Activated CD4-positive, alpha-beta T cell treated with anti-CD3 and anti-CD28 coated beads, Interleukin-2, amount 50 U/mL, for 4 hours (primary cell): ENCODE measurements at regions not wholly inside any gene's neighbourhood (a gene's known extent, or its start where the extent isn't known, plus 50 kb on each side); places are given as distances from the start of the nearest gene placed in this dataset.

Source experiments
- DNase-seq, 2 experiments: peaks; one replicate each; pipeline ENCODE4 v3.0.0-alpha.2; 2020

DNA sequence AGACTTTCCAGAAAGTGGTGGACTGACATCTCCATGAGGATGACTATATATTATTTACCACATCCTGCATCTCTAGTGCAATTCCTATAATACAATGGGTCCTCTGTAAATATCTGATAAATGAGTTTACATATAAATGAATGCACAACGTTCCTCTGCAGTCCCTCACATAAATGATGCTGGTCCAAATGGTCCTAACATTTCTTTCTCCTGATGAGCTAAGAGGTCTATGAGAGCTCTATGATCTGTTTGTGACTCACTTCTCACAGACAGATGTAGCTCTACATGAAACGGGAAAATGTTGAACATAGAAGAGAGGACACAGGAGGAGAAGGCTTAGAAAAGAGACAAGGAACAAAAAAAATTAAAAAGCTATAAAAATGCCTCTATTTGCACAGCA lies 201.2 kb upstream of the PIK3C3 start:
- DNase-seq: no peak

DNA sequence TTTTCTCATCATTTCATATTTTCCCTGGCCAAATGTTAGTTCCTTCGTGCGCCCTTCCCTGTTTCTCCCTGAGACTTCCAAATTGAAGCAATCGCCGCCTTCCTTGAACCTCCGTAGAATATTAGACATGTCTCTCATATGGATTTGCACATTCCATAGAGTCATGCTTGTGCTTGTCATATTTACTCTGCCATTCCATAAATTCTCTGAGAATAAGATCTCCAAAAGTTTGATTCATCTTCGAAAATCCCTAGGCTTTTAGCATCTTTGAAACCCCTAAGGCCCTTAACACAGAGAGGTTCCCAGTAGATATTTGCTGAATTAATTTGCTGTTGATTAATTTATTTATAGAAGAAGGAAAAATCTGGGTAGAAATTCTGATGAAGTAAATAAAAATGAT lies 202.2 kb upstream of the PIK3C3 start:
- DNase-seq: no peak

DNA sequence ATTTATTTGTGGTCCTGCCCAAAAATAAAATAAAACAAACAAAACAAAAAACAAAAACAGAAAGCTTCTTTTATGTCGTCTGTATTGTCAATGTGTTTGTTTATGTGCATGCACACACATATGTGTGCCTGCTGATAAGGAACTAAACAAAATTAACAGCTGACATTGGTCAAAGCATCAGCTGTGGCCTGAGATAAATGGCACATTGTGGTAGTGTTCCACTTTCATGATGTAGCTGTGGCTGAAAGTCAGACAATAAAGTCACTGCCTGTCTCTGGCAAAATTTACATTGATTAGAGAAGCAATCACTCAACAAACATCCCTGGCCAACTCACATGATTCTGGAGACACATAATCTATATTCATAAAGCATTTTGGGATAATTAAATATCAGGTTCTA lies 203.4 kb upstream of the PIK3C3 start:
- no peak for DNase-seq

DNA sequence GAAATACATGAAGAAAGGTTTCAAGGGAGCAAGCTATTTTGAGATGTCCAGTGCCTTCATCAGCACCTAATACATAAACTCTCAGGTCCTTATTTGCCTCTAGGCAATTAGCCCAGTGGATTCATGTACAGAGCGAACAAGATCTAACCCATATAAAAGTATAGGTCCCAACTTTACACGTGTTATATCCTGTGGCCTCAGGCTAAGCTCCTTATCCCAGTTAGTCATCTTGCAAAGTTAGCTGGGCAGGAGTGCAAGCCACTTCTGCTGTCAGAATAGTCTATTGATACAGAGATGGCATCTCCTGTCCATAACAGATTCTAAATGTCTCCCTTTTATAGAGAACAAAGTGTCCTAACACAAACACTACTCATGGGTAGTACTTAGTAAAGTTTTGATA lies 203.9 kb upstream of the PIK3C3 start:
- no peak for DNase-seq

DNA sequence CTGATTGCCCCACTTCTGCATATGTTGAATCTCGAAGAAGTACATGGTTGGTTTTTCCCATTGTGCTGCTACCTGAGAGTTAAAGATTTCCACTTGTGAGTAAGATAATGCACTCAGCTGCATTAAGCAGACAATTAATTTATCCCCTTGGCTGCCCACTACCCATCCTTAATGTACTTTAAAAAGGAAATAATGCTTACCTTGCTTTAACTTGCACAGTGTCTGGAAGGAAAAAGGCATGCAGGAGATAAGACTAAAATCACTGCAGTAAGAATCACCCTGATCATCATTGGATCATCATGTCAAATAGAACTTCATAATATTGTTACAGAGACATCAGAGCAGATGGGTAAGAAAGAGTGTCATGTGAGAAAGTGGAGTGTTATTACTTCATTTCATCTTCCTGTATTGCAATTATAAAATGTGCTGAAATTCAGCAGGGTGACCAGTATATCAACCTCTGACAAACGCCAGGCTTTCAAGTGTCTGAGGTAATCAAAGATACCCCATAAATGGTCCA lies 207.3 kb upstream of the PIK3C3 start:
- DNase-seq: no peak

DNA sequence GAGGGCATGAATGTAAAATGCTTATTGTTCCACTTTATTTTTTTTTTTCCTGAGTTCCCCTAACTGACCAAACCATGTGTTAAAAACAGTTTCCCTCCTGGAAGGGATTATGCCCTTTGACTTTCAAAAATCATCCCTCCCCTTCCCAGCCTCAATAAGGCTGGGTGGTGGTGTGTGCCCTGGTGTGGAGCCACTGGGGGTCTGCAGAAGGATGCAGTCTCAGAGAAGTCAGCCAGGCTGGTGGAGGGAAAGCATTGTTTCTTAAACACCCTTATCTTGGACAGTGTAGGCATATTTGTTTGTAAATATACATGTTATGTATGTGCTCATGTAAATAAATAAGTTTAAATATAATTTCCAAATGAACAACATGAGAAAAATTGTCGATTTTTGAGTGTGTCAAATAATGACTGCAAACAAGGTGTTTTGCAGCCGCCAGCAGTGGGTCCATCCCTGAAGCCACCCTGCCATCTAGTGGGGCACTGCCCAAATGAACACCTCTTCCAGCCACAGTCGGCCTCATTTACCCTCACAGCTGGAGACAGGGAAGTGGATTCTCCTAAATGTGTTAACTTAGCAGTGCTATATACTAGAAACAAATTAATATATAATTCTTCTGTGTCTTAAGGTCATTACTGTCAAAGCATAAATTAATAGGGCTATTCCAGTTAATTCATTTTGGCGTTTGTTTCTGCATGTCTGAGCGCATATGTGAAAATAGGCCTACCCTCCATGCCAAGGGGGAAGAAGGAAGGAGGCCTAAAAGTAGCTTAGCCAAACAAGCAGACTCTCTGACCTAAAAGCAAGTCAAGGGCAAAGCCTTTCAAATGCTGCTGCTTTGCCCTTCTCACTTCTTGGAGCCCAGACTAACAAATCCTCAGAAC lies 209.6 kb upstream of the PIK3C3 start:
- no peak for DNase-seq

DNA sequence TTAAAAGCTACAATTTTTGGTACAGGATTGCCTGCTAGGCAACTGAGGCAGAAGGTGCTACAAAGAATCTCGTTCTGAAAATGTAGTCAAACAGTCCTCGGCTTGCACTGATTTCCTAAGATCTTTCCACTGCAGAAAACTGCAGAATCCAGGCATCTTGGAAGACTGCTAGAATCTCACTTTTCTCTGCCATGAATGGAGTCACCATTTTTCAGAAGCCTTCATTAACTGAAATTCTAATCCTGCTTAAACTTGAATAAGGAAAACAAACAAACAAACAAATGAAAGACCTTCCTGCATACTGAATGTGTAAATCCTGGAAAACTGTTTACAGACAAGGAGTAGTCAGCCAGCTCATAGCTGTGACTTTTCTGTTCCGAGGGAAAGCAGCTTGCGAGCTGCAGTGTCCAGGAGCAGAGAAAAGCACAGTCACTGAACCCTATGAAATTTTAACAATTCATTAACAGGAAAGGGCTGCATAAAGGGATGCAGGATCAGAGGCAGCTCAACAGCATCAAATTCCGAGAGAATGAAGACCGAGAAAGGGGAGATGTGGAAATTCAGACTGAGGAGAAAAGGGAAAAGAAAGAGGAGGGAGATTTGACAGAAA lies 210.5 kb upstream of the PIK3C3 start:
- DNase-seq: no peak

DNA sequence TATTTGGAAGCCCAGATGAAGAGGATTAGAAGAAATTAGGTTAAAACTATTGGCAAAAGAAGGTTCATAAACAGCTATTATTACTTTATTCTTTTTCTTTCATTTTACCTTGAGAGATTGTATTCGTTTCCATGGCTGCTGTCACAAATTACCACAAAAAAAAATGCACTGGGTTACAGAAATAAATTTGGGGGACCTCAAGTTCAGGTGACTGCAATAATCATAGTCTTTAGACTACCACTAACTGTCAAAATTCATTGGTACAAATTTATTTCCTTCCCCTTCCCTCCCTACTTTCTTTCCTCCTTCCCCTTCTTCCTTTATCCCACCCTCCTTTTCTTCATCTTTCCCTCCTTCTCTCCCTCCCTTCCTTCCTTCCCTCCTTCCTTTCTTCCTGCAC lies 217.8 kb upstream of the PIK3C3 start:
- DNase-seq: no peak

DNA sequence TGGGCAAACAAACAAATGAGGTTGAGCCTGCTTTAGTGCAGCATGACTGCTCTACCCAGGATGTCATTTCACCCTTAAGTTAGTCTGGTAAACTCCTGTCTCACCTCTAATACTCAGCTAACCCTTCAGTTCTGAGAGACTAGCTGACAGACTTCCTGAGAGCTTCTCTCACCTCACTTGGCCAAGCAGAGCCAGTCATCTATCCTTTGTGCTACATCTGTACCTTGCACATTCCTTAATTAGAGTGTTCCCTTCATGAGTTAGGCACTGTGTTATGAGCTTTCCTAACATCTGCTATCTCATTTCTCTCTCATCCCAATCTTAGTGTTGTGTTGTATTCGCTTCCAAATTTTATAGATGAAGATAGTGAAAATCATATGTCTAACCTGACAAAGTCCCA lies 220.1 kb upstream of the PIK3C3 start:
- DNase-seq: no peak

DNA sequence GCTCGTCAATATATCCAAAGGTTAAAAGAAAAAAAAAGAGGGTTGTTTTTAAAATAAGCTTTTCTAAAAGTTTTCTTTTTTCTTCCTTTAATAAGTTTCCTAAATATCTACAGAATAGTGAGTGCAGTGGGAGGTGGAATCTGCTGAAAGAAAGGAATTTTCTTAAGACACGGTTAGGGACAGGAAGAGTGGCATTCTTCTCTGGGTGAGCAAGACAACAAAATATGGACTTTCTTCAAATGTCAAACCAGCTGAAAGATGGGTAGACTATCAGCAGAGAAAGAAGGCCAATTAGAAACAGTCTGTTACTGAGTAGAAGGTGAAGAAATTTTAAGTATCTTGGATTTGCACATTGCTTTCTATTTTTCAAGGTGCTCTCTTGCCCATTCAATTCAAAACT lies 222.7 kb upstream of the PIK3C3 start:
- DNase-seq: no peak

DNA sequence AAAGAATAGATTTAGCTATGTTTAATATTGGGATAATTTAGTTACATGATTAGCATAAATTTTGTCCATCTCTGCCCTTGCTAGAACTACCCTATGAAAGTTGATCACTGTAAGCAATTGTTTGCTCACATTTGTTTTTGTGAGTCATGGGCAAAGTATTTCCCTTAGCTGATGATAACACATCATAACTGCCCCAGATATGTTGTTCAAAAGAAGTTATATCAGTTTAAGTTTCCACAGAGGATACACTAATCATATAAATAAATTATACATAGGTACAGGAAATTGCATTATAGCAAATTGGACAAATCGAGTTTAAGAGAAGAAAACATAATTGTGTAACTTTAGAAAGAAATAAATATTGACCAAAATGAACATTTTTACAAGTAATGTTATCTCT lies 223.2 kb upstream of the PIK3C3 start:
- no peak for DNase-seq

DNA sequence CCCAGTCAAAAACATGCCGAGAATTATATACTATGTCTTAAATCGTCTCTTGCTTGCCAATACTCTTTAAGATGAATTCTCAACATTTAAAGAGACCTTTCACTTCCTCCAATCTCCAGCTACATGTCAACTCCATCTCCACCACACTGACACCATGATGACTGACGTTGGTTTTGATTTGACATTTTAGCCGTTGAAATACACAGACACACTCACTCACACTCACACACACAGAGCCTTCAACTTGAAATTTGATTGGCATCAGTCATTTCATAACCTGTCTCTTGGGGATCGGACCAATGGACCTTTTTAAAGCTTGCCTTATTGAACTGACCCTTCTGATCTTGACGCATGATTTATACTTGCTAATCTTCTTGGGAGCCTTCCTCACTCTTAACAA lies 230.8 kb upstream of the PIK3C3 start:
- DNase-seq: no peak

DNA sequence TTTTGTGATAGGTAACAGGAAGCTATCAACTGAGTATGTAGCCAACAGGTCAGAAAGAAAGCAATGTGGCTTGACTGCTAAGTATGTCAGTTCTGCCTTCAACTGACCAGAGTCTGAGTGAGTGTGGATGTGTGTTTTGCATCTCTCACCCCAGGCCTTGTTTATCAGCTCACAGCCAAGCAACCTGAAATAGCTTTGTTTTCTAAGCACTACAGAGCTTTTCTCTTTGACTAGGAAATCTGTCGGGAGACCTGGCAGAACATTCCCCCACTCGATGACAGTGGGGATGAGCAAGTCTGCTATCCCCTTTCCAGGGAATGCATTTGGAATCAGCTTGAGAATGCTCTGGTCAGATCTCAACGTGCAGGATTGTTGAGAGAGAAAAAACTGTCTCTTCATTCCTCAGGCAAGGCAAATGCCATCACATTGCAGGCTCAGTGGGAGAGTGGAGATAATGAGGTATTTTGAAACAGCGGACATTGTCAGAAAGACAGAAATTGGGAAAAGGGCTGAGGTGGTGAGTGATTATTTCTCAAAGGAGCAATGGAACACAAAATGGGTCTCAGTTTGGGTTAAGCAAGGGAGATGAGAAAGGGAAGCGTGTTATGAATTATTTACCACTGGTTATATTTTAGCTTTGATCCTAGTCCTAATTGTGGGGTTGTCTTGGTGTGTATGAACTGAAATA lies 233.8 kb upstream of the PIK3C3 start:
- DNase-seq: no peak

DNA sequence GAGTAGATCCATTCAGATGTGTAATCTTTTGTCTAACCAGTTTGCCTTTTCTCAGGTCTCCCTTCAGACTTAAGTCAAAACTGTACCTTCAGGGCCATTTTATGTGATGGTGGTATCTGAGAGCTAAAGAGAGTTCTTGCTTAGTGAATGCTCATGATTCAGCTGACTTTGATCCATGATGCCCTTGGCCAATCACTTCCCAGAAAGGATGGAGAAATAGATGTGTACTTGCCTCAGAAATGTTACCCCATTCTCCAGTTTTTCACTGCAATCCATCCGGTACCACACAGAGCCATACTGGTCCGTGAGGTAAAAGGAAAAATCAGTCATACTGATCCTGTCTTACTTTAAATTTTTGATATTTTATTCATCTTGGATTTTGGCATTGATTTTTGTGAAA lies 234.8 kb upstream of the PIK3C3 start:
- no peak for DNase-seq

DNA sequence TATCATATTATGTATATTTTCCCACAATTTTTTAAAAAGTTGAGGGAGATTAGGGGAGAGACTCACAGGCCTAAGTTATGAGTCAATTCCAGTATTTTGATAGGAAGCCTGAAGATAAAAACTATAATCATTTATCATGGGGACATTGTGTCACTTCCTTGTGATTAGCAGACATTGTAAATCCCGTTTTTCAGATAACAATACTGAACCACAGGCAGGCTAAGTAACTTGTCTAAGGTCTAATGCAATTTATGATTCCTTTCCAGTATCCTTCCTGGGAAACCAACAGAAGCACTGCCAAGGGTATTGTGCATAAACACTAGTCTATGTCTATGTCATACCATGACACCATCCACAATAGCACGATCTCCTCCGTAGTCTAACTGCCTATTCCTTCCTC lies 235.2 kb upstream of the PIK3C3 start:
- DNase-seq: no peak

DNA sequence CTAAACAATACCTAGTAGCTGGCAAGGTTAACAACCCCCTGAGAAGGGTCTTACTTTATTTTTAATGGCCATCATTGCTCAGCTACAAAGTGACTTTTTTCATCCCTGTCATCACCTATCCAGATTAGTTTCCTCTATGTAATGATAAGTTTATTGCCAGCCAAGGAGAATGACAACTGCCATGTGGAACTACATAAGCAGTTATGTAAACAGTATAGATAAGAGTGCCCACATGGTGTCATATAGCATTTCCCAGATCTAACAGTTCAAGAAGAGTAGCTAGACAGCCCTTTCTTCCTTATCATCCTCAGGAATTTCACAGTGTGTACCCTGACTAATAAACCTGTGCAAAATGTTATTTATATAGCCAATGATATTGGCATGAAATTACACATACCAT lies 240.2 kb upstream of the PIK3C3 start:
- no peak for DNase-seq

DNA sequence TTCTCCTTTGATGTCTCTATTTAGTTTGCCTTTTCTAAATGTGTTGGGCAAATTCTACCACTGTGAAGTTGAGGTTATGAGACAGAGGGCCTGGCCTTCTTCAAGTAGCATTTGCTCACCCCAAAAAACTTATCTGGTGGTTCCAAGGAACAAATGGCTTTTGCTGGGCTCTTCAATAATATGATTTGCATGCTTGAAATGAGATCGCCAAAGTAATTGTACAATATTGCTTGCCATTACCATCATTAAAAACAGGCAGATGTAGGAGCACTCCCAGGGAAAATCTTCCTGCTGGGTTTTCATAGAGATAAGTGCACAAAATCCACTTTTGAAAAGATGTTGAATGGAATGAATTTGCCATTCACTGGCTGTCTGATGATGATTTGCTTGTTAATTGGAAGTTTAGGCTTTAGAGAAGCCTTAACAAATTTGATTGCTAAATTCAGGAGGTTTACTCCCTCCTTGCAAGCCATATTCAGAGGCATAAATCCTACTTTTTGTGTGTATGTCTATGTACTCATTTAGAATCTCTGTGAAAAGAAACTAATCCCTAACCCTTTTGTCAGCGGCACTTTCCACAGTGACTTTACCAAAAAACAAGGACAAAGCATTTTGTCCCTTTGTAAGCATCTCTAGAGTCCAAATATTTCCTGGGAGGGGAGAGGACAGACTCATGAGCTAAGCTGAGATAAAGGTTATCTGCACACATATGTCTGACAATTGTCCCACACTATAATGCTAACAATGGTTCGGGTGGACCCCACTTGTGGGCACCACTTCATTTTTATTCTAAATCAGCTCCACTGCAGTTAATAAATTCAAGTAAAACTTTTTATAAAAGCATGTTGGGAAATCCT lies 240.8 kb upstream of the PIK3C3 start:
- no peak for DNase-seq

DNA sequence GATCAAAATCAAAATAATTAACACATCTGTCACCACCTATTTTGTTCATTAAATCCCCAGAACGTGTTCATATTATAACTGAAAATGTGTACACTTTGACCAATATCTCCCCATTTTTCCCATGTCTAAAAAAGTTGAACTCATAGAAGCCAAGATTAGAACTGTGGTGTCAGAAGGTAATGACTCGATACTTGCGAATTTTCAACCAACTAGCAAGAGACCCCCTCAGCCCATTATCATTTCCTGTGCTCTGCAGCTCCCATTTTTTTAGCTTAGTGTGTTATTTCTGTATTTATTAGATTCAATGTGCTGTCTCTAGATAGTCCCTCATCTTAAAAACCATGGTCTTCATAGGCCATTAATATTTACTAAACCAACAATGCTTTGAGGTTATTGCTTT lies 248.7 kb upstream of the PIK3C3 start:
- DNase-seq: no peak

DNA sequence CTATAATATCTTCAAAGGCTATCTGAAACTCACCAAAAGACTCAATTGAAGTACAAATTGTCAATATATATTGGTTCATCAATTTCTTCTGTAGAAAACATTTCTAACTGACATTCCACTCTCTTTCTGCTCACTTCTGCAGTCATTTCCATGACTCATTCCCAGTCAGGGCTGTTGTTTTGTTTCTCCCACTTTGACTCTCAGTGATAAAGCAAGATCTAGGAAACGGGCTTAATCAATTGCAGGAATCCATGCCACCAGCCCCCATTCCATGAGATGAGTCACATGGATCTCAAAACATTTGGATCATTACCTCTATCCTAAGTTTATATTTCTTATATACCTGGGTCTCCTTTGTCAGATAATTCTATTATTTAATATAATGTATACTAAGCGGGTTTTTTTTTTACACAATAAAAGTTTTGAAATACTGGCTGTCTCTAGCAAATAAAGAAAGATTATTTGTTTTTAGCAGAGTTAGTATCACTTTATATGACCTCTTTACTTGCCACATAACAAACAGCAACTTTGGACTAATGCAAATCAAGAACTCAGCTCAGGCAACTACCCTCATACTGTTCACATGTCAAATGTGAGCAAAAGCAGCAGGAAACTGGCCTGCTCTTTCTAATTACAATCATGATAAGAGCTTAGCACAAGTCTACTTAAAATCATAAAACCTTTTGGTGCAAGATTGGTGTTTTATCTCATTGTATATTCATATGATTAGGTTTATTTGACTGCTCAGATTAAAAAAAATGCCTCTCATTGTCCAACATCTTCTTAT lies 251.1 kb upstream of the PIK3C3 start:
- no peak for DNase-seq

DNA sequence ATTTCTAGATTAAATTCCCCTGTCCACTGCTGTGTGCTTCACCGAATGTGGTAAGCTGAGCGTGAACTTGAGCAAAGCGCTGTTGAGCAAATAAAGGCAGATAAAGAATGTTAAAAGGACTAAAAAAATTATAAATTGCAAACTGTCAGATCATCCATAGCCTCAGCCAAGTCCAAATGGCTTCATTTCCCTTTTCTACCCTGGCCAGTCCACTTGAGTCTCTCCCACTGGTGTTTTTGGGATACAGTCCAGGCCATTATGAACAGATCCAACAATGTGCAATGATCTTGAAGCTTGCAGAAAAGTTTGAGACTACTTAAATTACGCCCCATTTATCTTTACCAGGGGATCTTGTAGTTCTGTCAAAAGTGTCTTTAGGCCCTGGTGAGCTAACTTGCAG lies 254.6 kb upstream of the PIK3C3 start:
- DNase-seq: no peak

DNA sequence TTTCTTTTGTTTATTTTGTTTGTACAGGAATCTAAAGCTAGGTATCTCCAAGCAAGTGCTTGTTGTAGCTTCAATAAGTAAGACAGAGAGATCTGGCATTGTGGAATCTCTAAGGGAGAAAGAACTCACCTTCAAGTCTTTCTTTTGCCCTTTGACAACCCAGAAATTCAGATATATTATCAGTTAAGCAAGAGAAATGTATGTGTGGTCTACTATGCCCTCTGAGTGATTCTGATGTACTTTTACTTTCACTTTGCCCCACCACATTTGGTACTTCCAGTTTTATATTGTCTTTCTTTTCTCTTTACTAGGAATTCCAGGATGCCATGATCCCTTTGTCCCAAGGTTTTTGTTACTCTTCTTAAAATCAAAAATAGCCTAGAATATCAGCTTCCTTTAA lies 259.6 kb upstream of the PIK3C3 start:
- DNase-seq: no peak

DNA sequence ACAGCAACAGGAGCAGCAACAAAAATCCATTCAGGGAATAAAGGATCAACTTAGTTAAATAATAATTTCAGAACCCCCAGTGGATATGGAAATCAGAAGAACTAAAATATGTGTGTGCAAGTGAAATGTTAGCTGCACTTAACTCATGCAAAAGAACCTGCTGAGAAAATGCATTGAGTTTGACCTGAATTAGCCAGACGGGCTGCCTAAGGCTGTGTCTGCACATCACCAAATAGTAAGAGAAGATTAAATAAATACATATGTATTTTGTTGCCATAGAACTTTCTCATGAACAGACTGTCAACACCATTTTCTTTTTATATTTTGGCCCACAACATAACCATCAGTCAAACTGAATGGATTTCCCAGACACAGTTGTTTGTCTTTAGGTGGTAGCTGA lies 262.0 kb upstream of the PIK3C3 start:
- no peak for DNase-seq
